ENCODE measurements at regions not wholly inside any gene's neighbourhood (a gene's known extent, or its start where the extent isn't known, plus 50 kb on each side); places are given as distances from the start of the nearest gene placed in this dataset.

DNA sequence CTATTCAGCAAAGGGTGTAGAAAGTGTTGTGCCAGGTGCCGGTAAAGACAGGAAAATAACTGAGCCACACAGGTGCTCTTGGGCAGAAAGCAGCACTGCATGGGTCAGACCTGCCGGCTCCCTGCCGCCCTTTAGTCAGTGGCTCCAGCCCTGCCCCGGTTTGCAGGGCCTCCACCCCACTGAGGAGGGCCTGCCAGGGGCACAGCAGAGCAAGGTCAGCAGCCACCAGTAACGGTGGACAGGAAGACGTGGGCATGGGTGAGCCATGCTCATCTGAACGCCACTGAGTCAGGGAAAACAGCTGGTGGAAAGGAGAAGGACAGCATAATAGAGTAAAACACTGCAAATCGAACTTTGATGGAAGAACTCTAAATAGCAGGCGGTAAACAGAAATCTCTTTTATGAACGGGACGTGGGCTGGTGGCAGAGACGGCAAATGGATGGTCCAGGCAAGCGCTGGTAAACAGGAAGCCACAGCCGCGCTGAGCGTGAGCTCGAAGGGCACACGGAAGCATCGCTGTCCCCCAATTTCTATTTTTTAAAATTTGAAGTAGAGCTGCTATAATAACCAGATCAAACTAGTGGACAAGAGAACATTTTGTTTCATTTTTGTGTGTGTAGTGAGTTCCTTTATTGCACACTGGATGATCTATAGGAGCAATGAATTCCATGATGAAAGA, 141.8 kb upstream of the ALKAL2 start:
- TF ChIP-seq POLR2A (IDR thresholded peaks at IDR 0.05) = no peak
- TF ChIP-seq, protein P1, sequence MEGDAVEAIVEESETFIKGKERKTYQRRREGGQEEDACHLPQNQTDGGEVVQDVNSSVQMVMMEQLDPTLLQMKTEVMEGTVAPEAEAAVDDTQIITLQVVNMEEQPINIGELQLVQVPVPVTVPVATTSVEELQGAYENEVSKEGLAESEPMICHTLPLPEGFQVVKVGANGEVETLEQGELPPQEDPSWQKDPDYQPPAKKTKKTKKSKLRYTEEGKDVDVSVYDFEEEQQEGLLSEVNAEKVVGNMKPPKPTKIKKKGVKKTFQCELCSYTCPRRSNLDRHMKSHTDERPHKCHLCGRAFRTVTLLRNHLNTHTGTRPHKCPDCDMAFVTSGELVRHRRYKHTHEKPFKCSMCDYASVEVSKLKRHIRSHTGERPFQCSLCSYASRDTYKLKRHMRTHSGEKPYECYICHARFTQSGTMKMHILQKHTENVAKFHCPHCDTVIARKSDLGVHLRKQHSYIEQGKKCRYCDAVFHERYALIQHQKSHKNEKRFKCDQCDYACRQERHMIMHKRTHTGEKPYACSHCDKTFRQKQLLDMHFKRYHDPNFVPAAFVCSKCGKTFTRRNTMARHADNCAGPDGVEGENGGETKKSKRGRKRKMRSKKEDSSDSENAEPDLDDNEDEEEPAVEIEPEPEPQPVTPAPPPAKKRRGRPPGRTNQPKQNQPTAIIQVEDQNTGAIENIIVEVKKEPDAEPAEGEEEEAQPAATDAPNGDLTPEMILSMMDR (IDR thresholded peaks at IDR 0.05 in 4 of 5, conservative IDR thresholded peaks at IDR 0.05 in 1 of 5) = no peak

Data from gastrocnemius medialis (tissue), 4 donors.